HFF-Myc (cell line): ENCODE measurements at regions not wholly inside any gene's neighbourhood (a gene's known extent, or its start where the extent isn't known, plus 50 kb on each side); places are given as distances from the start of the nearest gene placed in this dataset.
"Not testable (repeated sequence)": the region's sequence is repeated elsewhere in the genome, so short reads cannot be mapped to it uniquely, and the experiment has no call there.

Source experiments
- DNase-seq: peaks from one replicate; pipeline ENCODE4 v3.0.0-alpha.2; 2011; ENCODE audit warnings: low read depth; ENCODE audit errors: extremely low read depth
- H3K4me3 ChIP-seq: replicated peaks from 2 replicates; pipeline ENCODE4 v1.5.1; 2011; ENCODE audit warnings: low read depth, mild to moderate bottlenecking, control low read depth, low read length
- TF ChIP-seq, protein P1 (sequence below): IDR thresholded peaks from 2 replicates; pipeline ENCODE4 v1.5.1; 2012; ENCODE audit warnings: mild to moderate bottlenecking, low read depth, low read length, control low read depth; ENCODE audit errors: missing control alignments

DNA sequence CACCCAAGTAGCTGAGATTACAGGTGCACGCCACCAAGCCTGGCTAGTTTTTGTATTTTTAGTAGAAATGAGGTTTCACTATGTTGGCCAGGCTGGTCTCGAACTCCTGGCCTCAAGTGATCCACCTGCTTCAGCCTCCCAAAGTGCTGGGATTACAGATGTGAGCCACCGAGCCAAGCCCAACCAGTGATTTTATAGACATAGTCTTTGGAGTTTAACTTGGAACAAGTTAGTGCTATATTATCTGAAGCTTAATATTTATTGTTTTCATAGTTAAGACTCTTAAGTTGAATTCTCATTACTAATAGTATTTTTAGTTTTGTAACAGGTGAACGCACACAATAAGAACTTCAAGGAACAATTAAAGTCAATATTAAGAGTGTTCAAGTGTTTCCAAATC, 122.1 kb downstream of the SPAG6 start:
- not testable (repeated sequence) for DNase-seq, H3K4me3 ChIP-seq

DNA sequence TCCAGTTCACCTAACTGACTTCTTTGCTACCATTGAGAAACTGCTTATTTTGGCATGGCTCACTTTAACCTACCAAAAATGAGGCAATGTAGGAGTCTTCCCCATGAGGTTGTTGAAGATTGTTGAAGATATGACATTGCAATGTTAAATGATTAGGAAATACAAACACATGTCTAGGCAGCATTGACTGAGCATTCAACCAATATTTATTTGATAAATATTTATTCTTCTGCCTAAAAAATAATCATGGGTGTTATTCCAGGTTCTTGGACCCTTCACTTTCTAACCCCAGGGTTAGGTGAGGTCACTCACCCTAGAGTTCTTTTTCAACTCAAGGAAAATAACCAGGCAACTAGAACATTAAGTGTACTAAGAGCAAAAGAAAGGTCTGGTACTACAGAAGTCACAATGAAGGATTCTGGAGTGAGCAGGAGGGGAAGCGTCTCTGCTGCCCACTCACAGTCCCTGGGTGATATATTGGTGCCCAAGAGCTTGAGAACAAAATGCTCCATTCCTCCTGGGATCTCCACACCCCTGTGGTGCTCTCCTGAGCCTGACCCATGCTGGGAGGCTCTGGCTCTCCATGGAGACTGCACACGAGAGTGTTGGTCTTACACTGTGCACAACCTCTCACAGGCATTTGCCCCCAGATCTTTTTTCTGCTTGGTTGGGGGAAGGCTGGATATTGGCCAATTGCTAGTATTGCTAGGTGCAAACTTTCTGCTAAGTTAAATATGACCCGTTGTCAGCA, 123.4 kb downstream of the SPAG6 start:
- no peak overlapping the region for H3K4me3 ChIP-seq
- TF ChIP-seq, protein P1, sequence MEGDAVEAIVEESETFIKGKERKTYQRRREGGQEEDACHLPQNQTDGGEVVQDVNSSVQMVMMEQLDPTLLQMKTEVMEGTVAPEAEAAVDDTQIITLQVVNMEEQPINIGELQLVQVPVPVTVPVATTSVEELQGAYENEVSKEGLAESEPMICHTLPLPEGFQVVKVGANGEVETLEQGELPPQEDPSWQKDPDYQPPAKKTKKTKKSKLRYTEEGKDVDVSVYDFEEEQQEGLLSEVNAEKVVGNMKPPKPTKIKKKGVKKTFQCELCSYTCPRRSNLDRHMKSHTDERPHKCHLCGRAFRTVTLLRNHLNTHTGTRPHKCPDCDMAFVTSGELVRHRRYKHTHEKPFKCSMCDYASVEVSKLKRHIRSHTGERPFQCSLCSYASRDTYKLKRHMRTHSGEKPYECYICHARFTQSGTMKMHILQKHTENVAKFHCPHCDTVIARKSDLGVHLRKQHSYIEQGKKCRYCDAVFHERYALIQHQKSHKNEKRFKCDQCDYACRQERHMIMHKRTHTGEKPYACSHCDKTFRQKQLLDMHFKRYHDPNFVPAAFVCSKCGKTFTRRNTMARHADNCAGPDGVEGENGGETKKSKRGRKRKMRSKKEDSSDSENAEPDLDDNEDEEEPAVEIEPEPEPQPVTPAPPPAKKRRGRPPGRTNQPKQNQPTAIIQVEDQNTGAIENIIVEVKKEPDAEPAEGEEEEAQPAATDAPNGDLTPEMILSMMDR = no peak
- no peak for DNase-seq

DNA sequence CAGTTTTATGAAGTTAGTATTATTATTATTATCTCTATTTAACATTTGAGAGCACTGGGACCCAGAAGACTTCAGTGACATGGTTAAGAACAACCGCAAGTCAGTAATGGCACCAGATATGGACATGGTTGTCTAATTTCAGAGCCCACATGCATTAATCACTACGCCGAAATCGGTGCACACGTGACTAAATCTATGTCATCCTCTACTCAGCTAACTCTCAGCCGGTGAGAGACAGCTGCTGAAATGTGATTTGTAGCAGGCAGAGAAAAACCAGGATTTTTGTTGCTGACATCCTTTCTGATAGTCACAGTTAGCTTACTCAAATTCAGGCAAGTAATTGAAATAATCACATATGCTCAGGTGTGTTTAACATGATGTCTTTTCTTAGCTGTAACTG, 127.7 kb downstream of the SPAG6 start:
- TF ChIP-seq, protein P1 = no peak
- no peak overlapping the region for H3K4me3 ChIP-seq
- DNase-seq = no peak

DNA sequence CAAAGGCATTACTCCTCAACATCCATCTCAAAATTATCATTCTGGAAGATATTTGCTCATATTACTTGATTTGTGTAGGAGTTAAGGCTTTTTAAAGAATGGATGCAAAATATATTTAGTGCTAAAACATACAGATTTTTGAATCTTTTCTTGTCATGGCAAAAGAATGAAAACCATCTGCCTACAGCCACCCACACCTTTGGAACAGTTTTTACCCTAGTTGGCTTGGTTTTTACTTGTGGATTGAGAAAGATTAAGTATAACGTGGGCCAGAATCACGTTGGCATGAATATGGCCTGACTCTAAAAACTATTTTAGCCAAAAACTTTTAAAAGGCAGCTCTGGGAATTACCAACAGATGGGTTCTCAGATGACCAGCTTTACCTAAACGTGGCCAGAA, 128.2 kb downstream of the SPAG6 start:
- no peak overlapping the region for H3K4me3 ChIP-seq
- TF ChIP-seq, protein P1 = no peak
- DNase-seq = no peak

DNA sequence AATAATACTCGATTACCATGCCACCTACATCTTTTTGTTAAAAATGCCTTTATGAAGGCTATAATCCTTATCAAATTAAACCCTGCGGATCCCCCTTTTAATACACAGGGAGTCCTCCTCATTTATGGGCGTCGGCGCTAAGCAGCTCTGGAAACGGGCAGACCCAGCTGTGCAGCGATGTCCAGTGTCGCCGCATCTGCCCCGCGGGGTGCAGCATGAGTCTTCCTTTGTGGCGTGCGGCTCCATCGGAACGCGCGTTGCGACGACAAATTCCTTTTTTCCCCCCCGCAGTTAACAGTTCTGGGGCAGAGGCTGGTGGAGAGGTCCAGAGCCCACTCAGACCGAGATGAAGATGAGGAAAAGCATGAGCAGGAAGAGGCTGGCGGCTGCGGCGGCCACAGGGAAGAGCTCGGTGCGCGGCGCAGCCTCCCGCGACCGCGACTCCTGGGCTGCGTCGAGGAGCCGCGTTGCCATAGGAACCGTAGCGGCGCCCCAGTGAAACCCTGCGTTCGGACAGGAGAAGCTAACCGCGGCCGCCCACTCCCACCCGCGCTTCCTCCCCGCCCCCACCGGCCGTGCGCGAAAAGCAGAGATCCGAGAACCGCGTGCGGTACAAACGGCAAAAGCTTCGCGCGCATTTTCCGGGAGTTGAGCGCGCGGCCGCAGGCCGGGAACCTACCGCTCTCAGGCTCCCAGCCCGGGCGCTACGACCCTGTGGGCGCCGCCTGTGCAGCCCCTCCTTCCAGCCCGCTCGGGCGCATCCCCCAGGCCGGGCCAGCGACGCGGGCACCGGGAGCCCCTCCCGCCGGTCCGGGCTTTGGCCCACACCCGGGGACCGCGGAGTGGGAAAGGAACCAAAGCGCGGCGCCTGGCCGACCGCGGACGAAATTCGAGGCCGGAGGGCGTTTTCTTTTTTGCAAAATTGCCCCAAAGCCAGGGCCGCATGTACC, 130.6 kb downstream of the SPAG6 start:
- TF ChIP-seq, protein P1 = no peak
- peak overlapping the region; percentile 28 for H3K4me3 ChIP-seq
- DNase-seq = no peak

DNA sequence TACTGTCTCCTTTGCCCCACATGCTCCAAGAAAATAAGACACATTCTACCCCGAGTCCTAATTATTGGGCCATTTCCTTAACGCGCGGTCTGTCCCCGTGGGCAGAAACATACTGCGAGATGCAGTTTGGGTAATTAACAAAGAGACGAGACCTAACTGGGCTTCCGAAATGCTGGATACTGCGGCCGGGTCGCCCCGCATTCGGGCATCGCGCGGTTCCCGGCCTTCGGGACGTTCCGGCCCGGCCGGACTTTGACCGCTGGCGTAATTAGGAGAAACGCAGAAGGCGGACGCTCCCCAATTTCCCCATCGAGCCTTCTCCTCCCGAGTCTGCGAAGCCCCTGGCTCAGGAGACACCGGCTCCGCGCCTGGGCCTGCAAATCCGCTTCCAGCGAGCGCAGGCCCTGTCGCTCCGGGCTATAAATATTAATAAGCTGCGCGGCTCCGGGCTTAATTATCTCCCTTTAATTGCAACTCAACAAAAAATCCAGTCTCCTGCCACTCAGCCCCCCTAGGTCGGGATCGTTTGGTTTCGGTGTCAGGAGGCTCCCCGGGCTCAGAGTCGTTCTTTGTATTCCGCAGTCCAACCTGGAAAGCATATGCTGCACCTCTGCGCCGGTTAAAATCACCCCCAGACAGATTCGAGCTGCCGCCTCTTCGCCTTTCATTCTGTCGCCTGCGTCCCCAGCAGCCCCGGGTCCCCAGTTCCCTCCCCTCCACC, 131.5 kb downstream of the SPAG6 start:
- DNase-seq = no peak
- TF ChIP-seq, protein P1 = no peak
- no peak overlapping the region for H3K4me3 ChIP-seq
